HCT116 (cell line): ENCODE measurements at regions not wholly inside any gene's neighbourhood (a gene's known extent, or its start where the extent isn't known, plus 50 kb on each side); places are given as distances from the start of the nearest gene placed in this dataset.
"Not testable (repeated sequence)": the region's sequence is repeated elsewhere in the genome, so short reads cannot be mapped to it uniquely, and the experiment has no call there.

Source experiments
- ATAC-seq: fragments of 200-7000 bp; cut with Tn5 transposase; 2 replicates; pipeline ENCODE4 v1.9.1; 2020; ENCODE audit warnings: mild to moderate bottlenecking, moderate library complexity
- BruUV-seq: library from RNA; stranded (reverse); fragments of 400-500 nt; replicated peaks from 2 replicates; lab custom pipeline; 2021; lab: Mats Ljungman, UMichigan
- CTCF ChIA-PET: fragments of 300-600 bp; sonication (Branson Sonifier 250); formaldehyde crosslinking; loops from one replicate; lab custom pipeline; 2021; ENCODE audit warnings: antibody characterized with exemption; lab: Charles Lee
- POLR2A ChIA-PET: fragments of 300-600, 350-600 bp; sonication (Branson Sonifier 250); formaldehyde crosslinking; loops from one replicate; lab custom pipeline; 2021; ENCODE audit warnings: antibody characterized with exemption; lab: Charles Lee
- RAD21 ChIA-PET, 2 experiments: fragments of 300-600 bp; sonication (Branson Sonifier 250); formaldehyde crosslinking; loops; one replicate each; lab custom pipeline; 2023; ENCODE audit warnings: low total read pairs in 2 of 2; ENCODE audit not compliant: uncharacterized antibody in 2 of 2, unreplicated experiment in 2 of 2, low non-redundant PET in 1 of 2; lab: Charles Lee
- DNase-seq: peaks from one replicate; pipeline ENCODE4 v3.0.0-alpha.2; 2010; ENCODE audit warnings: low read depth, low spot score
- H2AFZ ChIP-seq: fragments of 200-600 bp; shearing (Covaris generic), sonication (generic); 2 replicates; pipeline ENCODE4 v1.6.1; 2017; ENCODE audit warnings: low read depth, mixed run types, mixed read lengths, antibody characterized with exemption, low read length; ENCODE audit not compliant: poor library complexity, severe bottlenecking
- H3K27ac ChIP-seq: 2 replicates; pipeline ENCODE4 v1.5.1; 2012; ENCODE audit warnings: low read depth, low read length
- H3K27me3 ChIP-seq: fragments of 200-600 bp; sonication (generic); 2 replicates; pipeline ENCODE4 v1.6.1; 2016; ENCODE audit warnings: mixed run types, low read length, mixed read lengths; ENCODE audit not compliant: insufficient read depth
- H3K36me3 ChIP-seq, 2 experiments: fragments of 200-500 bp in 1 of 2; fragments of 200-600 bp in 1 of 2; sonication (Bioruptor generic) in 1 of 2; sonication (generic) in 1 of 2; 2 replicates each; pipeline versions ENCODE4 v1.5.1 to v1.6.1; 2014 to 2016; ENCODE audit warnings: low read length in 2 of 2, inconsistent platforms in 1 of 2, mixed read lengths in 1 of 2, mixed run types in 1 of 2; ENCODE audit not compliant: insufficient read depth in 2 of 2, control insufficient read depth in 1 of 2
- H3K4me1 ChIP-seq, 2 experiments: fragments of 200-600 bp in 1 of 2; sonication (generic) in 1 of 2; 2 replicates each; pipeline versions ENCODE4 v1.5.1 to v1.6.1; 2012 to 2017; ENCODE audit warnings: low read length in 2 of 2, inconsistent platforms in 1 of 2, mild to moderate bottlenecking in 1 of 2, mixed read lengths in 1 of 2, mixed run types in 1 of 2, moderate library complexity in 1 of 2; ENCODE audit not compliant: insufficient read depth in 2 of 2, control insufficient read depth in 1 of 2
- H3K4me2 ChIP-seq: fragments of 200-600 bp; sonication (generic); 2 replicates; pipeline ENCODE4 v1.6.1; 2017; ENCODE audit warnings: mixed run types, low read length, mixed read lengths
- H3K4me3 ChIP-seq, 2 experiments: fragments of 200-600 bp in 1 of 2; sonication (generic) in 1 of 2; replicated peaks in 1 of 2; 2 replicates each; pipeline ENCODE4 v1.5.1; 2011 to 2016; ENCODE audit warnings: low read length in 2 of 2, control low read depth in 1 of 2, low read depth in 1 of 2, mild to moderate bottlenecking in 1 of 2, mixed read lengths in 1 of 2, mixed run types in 1 of 2
- H3K79me2 ChIP-seq: fragments of 200-600 bp; sonication (generic); 2 replicates; pipeline ENCODE4 v1.6.1; 2017; ENCODE audit warnings: mild to moderate bottlenecking, mixed run types, low read length, moderate library complexity, mixed read lengths; ENCODE audit not compliant: insufficient read depth
- H3K9ac ChIP-seq: fragments of 200-600 bp; sonication (generic); 2 replicates; pipeline ENCODE4 v1.6.1; 2016; ENCODE audit warnings: low read length, mixed read lengths
- H3K9me2 ChIP-seq: fragments of 200-600 bp; sonication (generic), shearing (Covaris generic); 2 replicates; pipeline ENCODE4 v1.6.1; 2017; ENCODE audit warnings: mixed run types, mild to moderate bottlenecking, moderate library complexity; ENCODE audit not compliant: insufficient read depth
- H3K9me3 ChIP-seq, 2 experiments: fragments of 200-500 bp in 1 of 2; fragments of 200-600 bp in 1 of 2; sonication (Bioruptor generic) in 1 of 2; sonication (generic) in 1 of 2; 2 replicates each; pipeline ENCODE4 v1.6.1; 2014 to 2017; ENCODE audit warnings: low read length in 2 of 2, mixed read lengths in 2 of 2, inconsistent platforms in 1 of 2, low read depth in 1 of 2, mild to moderate bottlenecking in 1 of 2, mixed run types in 1 of 2, moderate library complexity in 1 of 2; ENCODE audit not compliant: control insufficient read depth in 1 of 2, insufficient read depth in 1 of 2
- H4K20me1 ChIP-seq: fragments of 200-600 bp; sonication (generic), shearing (Covaris generic); 2 replicates; pipeline ENCODE4 v1.6.1; 2017; ENCODE audit warnings: mixed run types, mild to moderate bottlenecking, moderate library complexity; ENCODE audit not compliant: insufficient read depth
- CBX3 ChIP-seq: IDR thresholded peaks from 2 replicates; pipeline ENCODE4 v1.6.1; 2012; ENCODE audit warnings: low read depth
- CEBPB ChIP-seq: IDR thresholded peaks from 2 replicates; pipeline ENCODE4 v1.6.1; 2012; ENCODE audit warnings: low read depth
- EGR1 ChIP-seq: IDR thresholded peaks from 2 replicates; pipeline ENCODE4 v1.6.1; 2012; ENCODE audit warnings: low read depth
- ELF1 ChIP-seq: IDR thresholded peaks from 2 replicates; pipeline ENCODE4 v1.6.1; 2012; ENCODE audit warnings: low read depth, borderline replicate concordance
- EZH2 ChIP-seq: fragments of 200-600 bp; sonication (generic); IDR thresholded peaks from 2 replicates; pipeline ENCODE4 v1.6.1; 2017; ENCODE audit warnings: antibody characterized with exemption, mixed run types
- EZH2phosphoT487 ChIP-seq: fragments of 200-600 bp; IDR thresholded peaks from 2 replicates; pipeline ENCODE4 v1.6.1; 2018; ENCODE audit warnings: antibody characterized with exemption, borderline replicate concordance
- JUND ChIP-seq: IDR thresholded peaks from 2 replicates; pipeline ENCODE4 v1.6.1; 2012
- POLR2A ChIP-seq: IDR thresholded peaks from 2 replicates; pipeline ENCODE4 v1.7.0; 2011; ENCODE audit warnings: borderline replicate concordance; ENCODE audit not compliant: insufficient read depth, insufficient read length; ENCODE audit errors: extremely low read depth
- POLR2AphosphoS5 ChIP-seq: IDR thresholded peaks from 2 replicates; pipeline ENCODE4 v1.6.1; 2011; ENCODE audit warnings: mild to moderate bottlenecking, low read depth, low read length, moderate library complexity
- RAD21 ChIP-seq: IDR thresholded peaks from 2 replicates; pipeline ENCODE4 v1.6.1; 2012; ENCODE audit warnings: low read depth, mild to moderate bottlenecking
- SIN3A ChIP-seq: IDR thresholded peaks from 2 replicates; pipeline ENCODE4 v1.6.1; 2012; ENCODE audit warnings: low read depth
- SP1 ChIP-seq: IDR thresholded peaks from 2 replicates; pipeline ENCODE4 v1.6.1; 2012; ENCODE audit warnings: low read depth
- TCF7L2 ChIP-seq: IDR thresholded peaks from 2 replicates; pipeline ENCODE4 v1.7.0; 2011; ENCODE audit warnings: borderline replicate concordance, inconsistent platforms; ENCODE audit not compliant: insufficient read depth, insufficient read length; ENCODE audit errors: extremely low read depth
- YY1 ChIP-seq: IDR thresholded peaks from 2 replicates; pipeline ENCODE4 v1.6.1; 2011; ENCODE audit warnings: low read length, low read depth, moderate library complexity, mild to moderate bottlenecking; ENCODE audit not compliant: insufficient replicate concordance; ENCODE audit errors: extremely low read depth
- ZFX ChIP-seq: fragments of 450-650 bp; IDR thresholded peaks from 2 replicates; pipeline ENCODE4 v1.6.1; 2017
- ZNF274 ChIP-seq: fragments of 200-500 bp; sonication (Bioruptor generic); IDR thresholded peaks from 2 replicates; pipeline ENCODE4 v1.6.1; 2014; ENCODE audit warnings: mild to moderate bottlenecking, low read depth, low read length, inconsistent platforms
- intact Hi-C: fragments of 100-400 bp; cut with micrococcal nuclease; formaldehyde crosslinking; loops from 2 replicates; pipeline ENCODE4 v1.10.0; 2022
- TF ChIP-seq, protein P1 (sequence below): IDR thresholded peaks from 2 replicates; pipeline ENCODE4 v1.6.1; 2012
- TF ChIP-seq, protein P2 (sequence below): IDR thresholded peaks from 2 replicates; pipeline ENCODE4 v1.6.1; 2011; ENCODE audit warnings: mild to moderate bottlenecking, low read length, moderate library complexity; ENCODE audit not compliant: insufficient replicate concordance; ENCODE audit errors: extremely low read depth
- TF ChIP-seq, protein P3 (sequence below): IDR thresholded peaks from 2 replicates; pipeline ENCODE4 v1.6.1; 2012

DNA sequence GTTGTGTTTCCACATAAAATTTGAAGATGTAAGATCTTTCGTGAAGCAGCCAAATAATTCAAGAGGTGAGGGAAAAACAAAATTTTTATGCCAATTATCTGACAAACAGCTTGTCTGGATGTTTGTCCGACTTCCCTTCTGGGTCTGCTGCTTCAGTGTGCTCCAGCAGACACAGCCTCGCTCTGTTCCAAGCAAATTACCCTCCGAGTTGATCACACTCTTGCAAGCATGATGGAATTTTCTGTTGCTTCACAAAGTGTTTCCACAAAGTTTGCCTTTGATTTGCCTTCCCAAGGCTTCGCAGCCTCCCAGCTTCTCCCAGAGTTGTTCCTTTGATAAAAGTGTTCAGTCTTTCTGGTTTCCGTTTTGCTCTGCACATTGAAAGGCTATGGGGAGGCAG lies 78.4 kb upstream of the SEZ6L start:
- Histone ChIP-seq H4K20me1 (no peaks in the 10 kb centered on the region), H3K27me3 (peaks cover 49% of the 10 kb centered on the region)
- no TSS peak for BruUV-seq
- TF ChIP-seq POLR2AphosphoS5 (no peak), SP1 (no peak), JUND (no peak), TCF7L2 (no peak), POLR2A (no peak), SIN3A (no peak), EGR1 (no peak), YY1 (no peak), EZH2 (no peak), EZH2phosphoT487 (no peak), CBX3 (no peak), ZNF274 (no peak), ELF1 (no peak), CEBPB (no peak), RAD21 (no peak), ZFX (no peak)
- TF ChIP-seq, protein P1, sequence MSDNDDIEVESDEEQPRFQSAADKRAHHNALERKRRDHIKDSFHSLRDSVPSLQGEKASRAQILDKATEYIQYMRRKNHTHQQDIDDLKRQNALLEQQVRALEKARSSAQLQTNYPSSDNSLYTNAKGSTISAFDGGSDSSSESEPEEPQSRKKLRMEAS: no peak
- TF ChIP-seq, protein P2, sequence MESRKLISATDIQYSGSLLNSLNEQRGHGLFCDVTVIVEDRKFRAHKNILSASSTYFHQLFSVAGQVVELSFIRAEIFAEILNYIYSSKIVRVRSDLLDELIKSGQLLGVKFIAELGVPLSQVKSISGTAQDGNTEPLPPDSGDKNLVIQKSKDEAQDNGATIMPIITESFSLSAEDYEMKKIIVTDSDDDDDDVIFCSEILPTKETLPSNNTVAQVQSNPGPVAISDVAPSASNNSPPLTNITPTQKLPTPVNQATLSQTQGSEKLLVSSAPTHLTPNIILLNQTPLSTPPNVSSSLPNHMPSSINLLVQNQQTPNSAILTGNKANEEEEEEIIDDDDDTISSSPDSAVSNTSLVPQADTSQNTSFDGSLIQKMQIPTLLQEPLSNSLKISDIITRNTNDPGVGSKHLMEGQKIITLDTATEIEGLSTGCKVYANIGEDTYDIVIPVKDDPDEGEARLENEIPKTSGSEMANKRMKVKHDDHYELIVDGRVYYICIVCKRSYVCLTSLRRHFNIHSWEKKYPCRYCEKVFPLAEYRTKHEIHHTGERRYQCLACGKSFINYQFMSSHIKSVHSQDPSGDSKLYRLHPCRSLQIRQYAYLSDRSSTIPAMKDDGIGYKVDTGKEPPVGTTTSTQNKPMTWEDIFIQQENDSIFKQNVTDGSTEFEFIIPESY: no peak
- TF ChIP-seq, protein P3, sequence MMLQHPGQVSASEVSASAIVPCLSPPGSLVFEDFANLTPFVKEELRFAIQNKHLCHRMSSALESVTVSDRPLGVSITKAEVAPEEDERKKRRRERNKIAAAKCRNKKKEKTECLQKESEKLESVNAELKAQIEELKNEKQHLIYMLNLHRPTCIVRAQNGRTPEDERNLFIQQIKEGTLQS: no peak
- TF ChIP-seq, all 23 proteins: peak for 0
- ATAC-seq (no peak), DNase-seq (no peak)
- no peaks in the 10 kb centered on the region for H3K4me1 ChIP-seq
- H3K36me3 ChIP-seq: no peaks in the 10 kb centered on the region
- no peak overlapping the region for H3K4me3 ChIP-seq
- H2AFZ ChIP-seq: no peak overlapping the region
- H3K9me3 ChIP-seq: no peaks in the 10 kb centered on the region
- H3K79me2 ChIP-seq: no peaks in the 10 kb centered on the region
- intact Hi-C loops: no loop called here
- no peaks in the 10 kb centered on the region for H3K9me2 ChIP-seq
- no peak overlapping the region for H3K27ac ChIP-seq
- H3K4me2 ChIP-seq: no peak overlapping the region
- ChIA-PET RAD21 (interaction anchor here in 1 of 2 experiments (0.7 kb wide), 1 partner anchor 228 kb away, joined by 3 read pairs; no protein-coding TSS in a partner anchor), CTCF (interaction anchor here (1.7 kb wide), 1 partner anchor 82 kb away, joined by 4 read pairs; no protein-coding TSS in a partner anchor), POLR2A (no interaction called here)
- H3K9ac ChIP-seq: no peak overlapping the region

DNA sequence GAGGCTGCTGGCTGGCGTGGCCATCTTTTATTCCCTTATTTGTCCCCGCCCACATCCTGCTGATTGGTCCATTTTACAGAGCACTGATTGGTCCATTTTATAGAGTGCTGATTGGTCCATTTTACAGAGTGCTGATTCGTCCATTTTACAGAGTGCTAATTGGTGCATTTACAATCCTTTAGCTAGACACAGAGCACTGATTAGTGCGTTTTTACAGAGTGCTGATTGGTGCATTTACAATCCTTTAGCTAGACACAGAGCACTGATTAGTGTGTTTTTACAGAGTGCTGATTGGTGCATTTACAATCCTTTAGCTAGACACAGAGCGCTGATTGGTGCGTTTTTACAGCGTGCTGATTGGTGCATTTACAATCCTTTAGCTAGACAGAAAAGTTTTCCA lies 74.8 kb upstream of the SEZ6L start:
- H3K36me3 ChIP-seq, CTCF ChIA-PET, H3K9me3 ChIP-seq, RAD21 ChIA-PET, H3K9me2 ChIP-seq, ATAC-seq, H4K20me1 ChIP-seq, H3K79me2 ChIP-seq, H3K4me2 ChIP-seq, POLR2A ChIA-PET, H3K9ac ChIP-seq, DNase-seq, intact Hi-C loops, H3K4me3 ChIP-seq, H3K27ac ChIP-seq, H2AFZ ChIP-seq, BruUV-seq, H3K4me1 ChIP-seq: not testable (repeated sequence)
- H3K27me3 ChIP-seq: peaks cover 33% of the 10 kb centered on the region
